H9 (cell line): ENCODE measurements at regions not wholly inside any gene's neighbourhood (a gene's known extent, or its start where the extent isn't known, plus 50 kb on each side); places are given as distances from the start of the nearest gene placed in this dataset.

Experiments
- DNase-seq: peaks from one replicate; pipeline ENCODE4 v3.0.0-alpha.2; 2017
- H2AFZ ChIP-seq: one replicate; pipeline ENCODE4 v1.6.1; 2013; ENCODE audit warnings: mild to moderate bottlenecking, low read length, control low read depth, moderate library complexity
- H2AK5ac ChIP-seq: 2 replicates; pipeline ENCODE4 v1.6.1; 2013; ENCODE audit warnings: low read length, control low read depth, mixed read lengths; ENCODE audit not compliant: insufficient read length
- H2BK120ac ChIP-seq: one replicate; pipeline ENCODE4 v1.6.1; 2013; ENCODE audit warnings: low read depth, mild to moderate bottlenecking, low read length, control low read depth, inconsistent platforms; ENCODE audit not compliant: poor library complexity, severe bottlenecking
- H2BK12ac ChIP-seq: 2 replicates; pipeline ENCODE4 v1.6.1; 2013; ENCODE audit warnings: low read length, control low read depth, mixed read lengths, low read depth; ENCODE audit not compliant: insufficient read length
- H2BK15ac ChIP-seq: 2 replicates; pipeline ENCODE4 v1.6.1; 2013; ENCODE audit warnings: low read depth, low read length, control low read depth
- H2BK20ac ChIP-seq: one replicate; pipeline ENCODE4 v1.6.1; 2013; ENCODE audit warnings: low read depth, mild to moderate bottlenecking, low read length, control low read depth, inconsistent platforms; ENCODE audit not compliant: poor library complexity, severe bottlenecking
- H2BK5ac ChIP-seq: 2 replicates; pipeline ENCODE4 v1.6.1; 2013; ENCODE audit warnings: low read length, control low read depth, mixed read lengths; ENCODE audit not compliant: insufficient read length
- H3K14ac ChIP-seq: 2 replicates; pipeline ENCODE4 v1.6.1; 2013; ENCODE audit warnings: low read length, control low read depth; ENCODE audit not compliant: insufficient read depth
- H3K18ac ChIP-seq: 2 replicates; pipeline ENCODE4 v1.6.1; 2013; ENCODE audit warnings: low read depth, mild to moderate bottlenecking, mixed read lengths, low read length, control low read depth; ENCODE audit not compliant: insufficient read length
- H3K23ac ChIP-seq: 2 replicates; pipeline ENCODE4 v1.6.1; 2013; ENCODE audit warnings: low read length, control low read depth, mixed read lengths, low read depth; ENCODE audit not compliant: insufficient read length
- H3K23me2 ChIP-seq: 2 replicates; pipeline ENCODE4 v1.6.1; 2013; ENCODE audit warnings: low read depth, mild to moderate bottlenecking, mixed read lengths, low read length, control low read depth; ENCODE audit not compliant: insufficient read length, poor library complexity, severe bottlenecking
- H3K27ac ChIP-seq: 2 replicates; pipeline ENCODE4 v1.5.1; 2013; ENCODE audit warnings: low read length, control low read depth, mixed read lengths, low read depth; ENCODE audit not compliant: insufficient read length
- H3K27me3 ChIP-seq: 2 replicates; pipeline ENCODE4 v1.6.1; 2013; ENCODE audit warnings: low read length, control low read depth, inconsistent platforms; ENCODE audit not compliant: insufficient read depth
- H3K4ac ChIP-seq: 2 replicates; pipeline ENCODE4 v1.6.1; 2013; ENCODE audit warnings: low read depth, mild to moderate bottlenecking, control low read depth, inconsistent platforms, low read length, moderate library complexity
- H3K4me1 ChIP-seq: 2 replicates; pipeline ENCODE4 v1.6.1; 2013; ENCODE audit warnings: low read length, control low read depth, inconsistent platforms; ENCODE audit not compliant: insufficient read depth
- H3K4me2 ChIP-seq: 2 replicates; pipeline ENCODE4 v1.6.1; 2013; ENCODE audit warnings: low read length, control low read depth, mixed read lengths; ENCODE audit not compliant: insufficient read length, insufficient read depth
- H3K56ac ChIP-seq: 2 replicates; pipeline ENCODE4 v1.6.1; 2013; ENCODE audit warnings: low read depth, mild to moderate bottlenecking, mixed read lengths, low read length, control low read depth; ENCODE audit not compliant: insufficient read length
- H3K79me1 ChIP-seq: 2 replicates; pipeline ENCODE4 v1.6.1; 2013; ENCODE audit warnings: low read depth, mild to moderate bottlenecking, moderate library complexity, low read length, control low read depth, inconsistent platforms; ENCODE audit not compliant: insufficient read depth, poor library complexity, severe bottlenecking
- H3K79me2 ChIP-seq: 2 replicates; pipeline ENCODE4 v1.6.1; 2013; ENCODE audit warnings: low read length, control low read depth, inconsistent platforms; ENCODE audit not compliant: insufficient read depth
- H3K9ac ChIP-seq: 2 replicates; pipeline ENCODE4 v1.6.1; 2013; ENCODE audit warnings: low read length, control low read depth, mixed read lengths; ENCODE audit not compliant: insufficient read length; ENCODE audit errors: extremely low read depth
- H3K9me3 ChIP-seq: one replicate; pipeline ENCODE4 v1.6.1; 2013; ENCODE audit warnings: low read depth, low read length, inconsistent platforms; ENCODE audit not compliant: control insufficient read depth
- H3T11ph ChIP-seq: one replicate; pipeline ENCODE4 v1.6.1; 2013; ENCODE audit warnings: mild to moderate bottlenecking, low read length, control low read depth, inconsistent platforms
- H4K20me1 ChIP-seq: one replicate; pipeline ENCODE4 v1.6.1; 2013; ENCODE audit not compliant: control insufficient read depth, insufficient read length, insufficient read depth
- H4K5ac ChIP-seq: 2 replicates; pipeline ENCODE4 v1.6.1; 2013; ENCODE audit warnings: low read depth, mild to moderate bottlenecking, mixed read lengths, low read length, control low read depth; ENCODE audit not compliant: insufficient read length
- H4K8ac ChIP-seq: replicated peaks from 2 replicates; pipeline ENCODE4 v1.6.1; 2013; ENCODE audit warnings: low read length, control low read depth, mixed read lengths, low read depth; ENCODE audit not compliant: insufficient read length
- H4K91ac ChIP-seq: 2 replicates; pipeline ENCODE4 v1.6.1; 2013; ENCODE audit warnings: low read depth, mild to moderate bottlenecking, moderate library complexity, mixed read lengths, low read length, control low read depth; ENCODE audit not compliant: insufficient read length
- H3K27ac Mint-ChIP-seq, 3 experiments: 2 replicates in 2 of 3; 3 replicates in 1 of 3; pipeline ENCODE4 v1.8.0; 2020 to 2021; ENCODE audit warnings: mixed read lengths in 3 of 3, mild to moderate bottlenecking in 1 of 3, moderate library complexity in 1 of 3
- H3K27me3 Mint-ChIP-seq: 2 replicates; pipeline ENCODE4 v1.8.0; 2021; ENCODE audit warnings: low read depth, mild to moderate bottlenecking, moderate library complexity, mixed read lengths
- H3K36me3 Mint-ChIP-seq, 3 experiments: 2 replicates in 2 of 3; 3 replicates in 1 of 3; pipeline ENCODE4 v1.8.0; 2020 to 2021; ENCODE audit warnings: low read depth in 3 of 3, mixed read lengths in 3 of 3; ENCODE audit not compliant: insufficient read depth in 1 of 3
- H3K4me1 Mint-ChIP-seq, 2 experiments: 2 replicates each; pipeline ENCODE4 v1.8.0; 2020; ENCODE audit warnings: mixed read lengths in 2 of 2
- H3K4me3 Mint-ChIP-seq, 2 experiments: 2 replicates in 1 of 2; 3 replicates in 1 of 2; pipeline ENCODE4 v1.8.0; 2020 to 2021; ENCODE audit warnings: mild to moderate bottlenecking in 2 of 2, mixed read lengths in 2 of 2, moderate library complexity in 1 of 2
- H3K9me3 Mint-ChIP-seq, 2 experiments: 2 replicates in 1 of 2; 3 replicates in 1 of 2; pipeline ENCODE4 v1.8.0; 2020; ENCODE audit warnings: mild to moderate bottlenecking in 2 of 2, mixed read lengths in 2 of 2, moderate library complexity in 1 of 2
- CTCF ChIP-seq: fragments of 200-600 bp; sonication (generic); conservative IDR thresholded peaks from 3 replicates; pipeline ENCODE4 v1.8.0; 2021; ENCODE audit warnings: antibody characterized with exemption, mild to moderate bottlenecking
- WGBS: extraction: QIAGEN DNeasy Blood & Tissue Kit; methylation state at CpG from one replicate; pipeline ENCODE4 v1.1.7; 2013; ENCODE audit warnings: missing lambda C conversion rate, low lambda C conversion rate, mixed read lengths; ENCODE audit not compliant: insufficient read length; ENCODE audit errors: extremely low coverage; 5-methylcytosine and 5-hydroxymethylcytosine counted together

- 0 out of 2 replicates have a peak, but pooled peaks cover 2% of the 10 kb centered on the region for H3K4me1 ChIP-seq
- no peak overlapping the region for H2AFZ ChIP-seq
- H4K5ac ChIP-seq, result no peak overlapping the region
- Mint-ChIP-seq H3K4me3 (no peak overlapping the region), H3K4me1 (peaks cover 0 to 2% of the 10 kb centered on the region in 2 experiments; a peak in 2 of 4 replicates), H3K36me3 (no peaks in the 10 kb centered on the region), H3K27ac (peak overlapping the region in 1 of 3 experiments; percentile 63; a peak in 1 of 7 replicates), H3K27me3 (0 out of 2 replicates have a peak, but pooled peaks cover 2% of the 10 kb centered on the region), H3K9me3 (no peaks in the 10 kb centered on the region)
- H3K56ac ChIP-seq, result no peak overlapping the region
- H2BK15ac ChIP-seq, result no peak overlapping the region
- no peak overlapping the region for H3K18ac ChIP-seq
- H3K27ac ChIP-seq, result no peak overlapping the region
- no peak overlapping the region for H4K8ac ChIP-seq
- H4K20me1 ChIP-seq, result no peaks in the 10 kb centered on the region
- H3K4ac ChIP-seq, result no peak overlapping the region
- H3K9me3 ChIP-seq, result no peaks in the 10 kb centered on the region
- H3K23me2 ChIP-seq, result no peaks in the 10 kb centered on the region
- no peaks in the 10 kb centered on the region for H3K79me2 ChIP-seq
- H3K9ac ChIP-seq, result no peak overlapping the region
- H3K23ac ChIP-seq, result no peak overlapping the region
- no peak overlapping the region for H2BK12ac ChIP-seq
- no peak overlapping the region for H2BK120ac ChIP-seq
- H3K14ac ChIP-seq, result no peak overlapping the region
- DNase-seq, result no peak
- H2BK5ac ChIP-seq, result no peak overlapping the region
- H3K4me2 ChIP-seq, result no peak overlapping the region
- H3K79me1 ChIP-seq, result no peaks in the 10 kb centered on the region
- H2AK5ac ChIP-seq, result no peak overlapping the region
- no peaks in the 10 kb centered on the region for H3K27me3 ChIP-seq
- H2BK20ac ChIP-seq, result no peak overlapping the region
- no peak overlapping the region for H3T11ph ChIP-seq
- WGBS, result no CpG with 5 or more reads among the region's 2 CpGs
- no peak for TF ChIP-seq CTCF
- no peak overlapping the region for H4K91ac ChIP-seq
Measured at GRCh38 chr2:12616456-12617156, 100.1 kb upstream of the TRIB2 start.
